IPS-15b (cell line): ENCODE measurements at regions not wholly inside any gene's neighbourhood (a gene's known extent, or its start where the extent isn't known, plus 50 kb on each side); places are given as distances from the start of the nearest gene placed in this dataset.
"Not testable (repeated sequence)": the region's sequence is repeated elsewhere in the genome, so short reads cannot be mapped to it uniquely, and the experiment has no call there.

Experiments
- H3K27me3 ChIP-seq: one replicate; pipeline ENCODE4 v1.6.1; 2013; ENCODE audit warnings: low read length; ENCODE audit not compliant: control insufficient read depth, insufficient read depth
- H3K36me3 ChIP-seq: one replicate; pipeline ENCODE4 v1.6.1; 2013; ENCODE audit warnings: low read length; ENCODE audit not compliant: control insufficient read depth, insufficient read depth
- H3K4me1 ChIP-seq: one replicate; pipeline ENCODE4 v1.6.1; 2013; ENCODE audit warnings: mild to moderate bottlenecking, low read length; ENCODE audit not compliant: control insufficient read depth, insufficient read depth
- H3K4me3 ChIP-seq: one replicate; pipeline ENCODE4 v1.5.1; 2013; ENCODE audit warnings: low read depth, low read length
- H3K9ac ChIP-seq: one replicate; pipeline ENCODE4 v1.6.1; 2013; ENCODE audit warnings: low read depth, mild to moderate bottlenecking, low read length
- H3K9me3 ChIP-seq: one replicate; pipeline ENCODE4 v1.6.1; 2013; ENCODE audit warnings: mild to moderate bottlenecking, low read length; ENCODE audit not compliant: control insufficient read depth, insufficient read depth

DNA sequence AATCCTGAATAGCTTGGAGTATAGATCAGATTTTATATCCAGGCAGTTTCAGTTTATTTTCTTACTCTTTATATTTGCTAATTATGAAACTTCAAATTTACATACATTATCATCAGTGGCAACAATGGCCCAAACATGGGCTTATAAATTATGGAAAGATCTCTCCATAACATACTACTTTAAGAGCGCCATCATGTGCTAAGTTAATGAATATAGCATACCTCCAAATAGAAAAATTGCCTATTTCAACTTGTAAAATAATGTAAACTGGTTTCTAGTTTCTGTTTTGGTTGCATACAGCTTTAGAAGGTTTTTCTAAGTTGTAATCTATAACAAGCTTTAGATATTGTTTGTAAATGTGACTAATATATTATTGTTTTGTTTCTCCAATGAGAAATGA, 531.3 kb upstream of the UBE2E2 start:
- no peaks in the 10 kb centered on the region for H3K4me1 ChIP-seq
- no peaks in the 10 kb centered on the region for H3K9me3 ChIP-seq
- H3K27me3 ChIP-seq = no peaks in the 10 kb centered on the region
- H3K4me3 ChIP-seq = no peak overlapping the region
- H3K36me3 ChIP-seq = no peaks in the 10 kb centered on the region
- H3K9ac ChIP-seq = no peak overlapping the region

DNA sequence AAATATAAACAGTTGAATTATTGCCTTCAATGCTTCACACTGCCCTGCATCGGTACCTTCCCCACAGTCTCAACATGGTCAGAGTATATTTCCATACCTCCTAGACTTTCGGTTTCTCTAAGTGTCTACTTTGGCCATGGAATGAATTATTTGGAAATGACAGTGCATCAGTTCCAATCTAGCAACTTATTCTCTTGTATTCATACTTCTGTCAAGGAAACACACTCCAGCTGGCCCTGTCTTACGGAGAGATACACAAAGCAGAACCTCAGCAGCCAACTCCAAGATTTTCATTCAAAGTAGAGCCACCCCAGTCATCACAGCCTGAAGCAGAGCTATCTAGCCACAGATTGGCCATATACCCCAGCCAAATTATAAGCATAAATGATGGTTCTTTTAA, 518.4 kb upstream of the UBE2E2 start:
- Histone ChIP-seq H3K9ac (no peak overlapping the region), H3K36me3 (no peaks in the 10 kb centered on the region), H3K4me3 (no peak overlapping the region), H3K27me3 (no peaks in the 10 kb centered on the region), H3K4me1 (no peaks in the 10 kb centered on the region), H3K9me3 (no peaks in the 10 kb centered on the region)

DNA sequence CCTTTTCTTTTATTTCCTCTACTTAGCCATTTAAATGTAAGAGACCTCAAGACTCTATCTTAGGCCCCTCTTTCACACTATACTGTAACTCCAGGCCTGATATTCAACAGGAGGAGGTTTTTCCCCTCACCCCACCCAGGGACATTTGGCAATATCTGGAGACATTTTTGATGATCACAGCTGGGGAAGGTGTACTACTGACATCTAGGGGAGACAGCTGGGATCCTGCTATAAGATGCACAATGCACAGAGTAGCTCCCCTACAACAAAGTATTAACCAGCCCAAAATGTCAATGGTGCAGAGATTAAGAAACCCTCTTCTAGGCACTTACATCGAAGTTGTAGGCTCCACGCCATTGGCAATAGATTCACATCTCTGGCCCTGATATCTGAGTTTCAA, 517.5 kb upstream of the UBE2E2 start:
- Histone ChIP-seq H3K9ac (no peak overlapping the region), H3K36me3 (no peaks in the 10 kb centered on the region), H3K4me3 (no peak overlapping the region), H3K4me1 (no peaks in the 10 kb centered on the region), H3K9me3 (no peaks in the 10 kb centered on the region), H3K27me3 (no peaks in the 10 kb centered on the region)

DNA sequence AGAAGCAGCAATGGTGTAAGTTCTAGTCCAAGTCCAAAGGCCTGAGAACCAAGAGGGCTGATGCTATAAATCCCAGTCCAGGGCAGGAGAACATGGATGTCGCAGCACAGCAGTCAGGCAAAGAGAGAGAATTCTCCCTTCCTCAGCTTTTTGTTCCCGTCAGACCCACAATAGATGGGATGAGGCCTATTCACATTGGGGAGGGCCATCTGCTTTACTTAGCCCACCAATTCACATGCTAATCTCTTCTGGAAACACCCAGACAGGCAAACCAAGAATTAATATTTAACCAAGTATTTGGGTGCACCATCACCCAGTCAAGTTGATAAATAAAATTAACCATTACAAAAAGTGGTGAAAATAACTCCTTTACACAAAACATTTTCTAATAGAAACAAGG, 511.7 kb upstream of the UBE2E2 start:
- Histone ChIP-seq H3K27me3 (no peaks in the 10 kb centered on the region), H3K9me3 (no peaks in the 10 kb centered on the region), H3K4me1 (peaks cover 7% of the 10 kb centered on the region), H3K36me3 (no peaks in the 10 kb centered on the region), H3K9ac (no peak overlapping the region), H3K4me3 (no peak overlapping the region)

DNA sequence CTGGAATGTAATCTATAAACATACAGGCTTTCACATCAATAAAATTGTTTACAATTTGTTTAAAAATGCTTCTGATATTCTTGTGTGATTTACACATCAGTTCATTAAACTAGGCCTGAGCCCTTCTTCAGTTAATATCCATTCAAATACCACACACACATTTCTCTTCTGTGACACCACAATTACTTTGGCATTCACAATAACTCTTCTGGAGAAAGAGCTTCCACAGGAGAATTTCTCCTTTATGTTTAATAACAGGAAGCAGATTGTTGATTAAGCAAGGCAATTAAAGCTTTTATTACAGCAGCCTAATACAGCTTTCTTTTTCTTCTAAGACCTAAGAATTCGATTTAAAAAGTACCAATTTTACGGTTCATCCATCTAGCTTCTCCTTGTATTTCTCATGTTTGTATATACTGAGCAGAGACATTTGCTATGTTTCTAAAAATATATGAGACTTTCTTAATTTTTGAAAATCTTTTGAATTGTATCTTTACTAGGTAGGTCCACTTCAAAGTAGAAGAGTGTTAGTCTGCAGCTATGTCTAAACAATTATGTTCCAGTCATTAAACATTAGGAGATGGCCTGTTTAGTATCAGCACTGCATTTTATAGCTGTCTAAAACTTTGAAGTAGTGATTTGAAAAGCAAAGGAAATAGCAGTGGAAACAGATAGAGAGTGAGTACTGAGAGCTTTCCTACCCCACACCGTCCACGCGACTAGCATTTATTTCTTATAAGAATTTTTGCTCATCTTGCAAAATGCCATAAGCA, 511.1 kb upstream of the UBE2E2 start:
- no peak overlapping the region for H3K9ac ChIP-seq
- H3K4me1 ChIP-seq = peaks cover 7% of the 10 kb centered on the region
- H3K27me3 ChIP-seq = no peaks in the 10 kb centered on the region
- no peak overlapping the region for H3K4me3 ChIP-seq
- H3K36me3 ChIP-seq = no peaks in the 10 kb centered on the region
- H3K9me3 ChIP-seq = no peaks in the 10 kb centered on the region

DNA sequence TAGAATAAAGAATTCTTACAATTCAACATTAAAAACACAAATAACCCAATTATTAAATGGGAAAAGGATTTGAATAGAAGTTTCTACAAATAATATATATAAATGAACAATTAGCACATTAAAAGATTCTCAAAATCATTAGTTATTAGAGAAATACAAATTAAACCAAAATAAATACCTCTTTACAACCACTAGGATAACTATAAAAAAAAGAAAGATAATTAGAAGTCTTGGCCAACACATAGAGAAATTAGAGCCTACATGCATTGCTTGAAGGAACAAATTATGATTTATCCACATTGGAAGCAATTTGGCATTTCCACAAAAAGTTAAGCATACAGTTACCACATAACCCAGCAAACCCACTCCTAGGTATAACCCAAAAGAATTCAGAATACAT, 502.3 kb upstream of the UBE2E2 start:
- H3K9me3 ChIP-seq = no peaks in the 10 kb centered on the region
- H3K4me3 ChIP-seq = no peak overlapping the region
- H3K36me3 ChIP-seq = no peaks in the 10 kb centered on the region
- H3K27me3 ChIP-seq = no peaks in the 10 kb centered on the region
- H3K9ac ChIP-seq = no peak overlapping the region
- H3K4me1 ChIP-seq = no peaks in the 10 kb centered on the region

DNA sequence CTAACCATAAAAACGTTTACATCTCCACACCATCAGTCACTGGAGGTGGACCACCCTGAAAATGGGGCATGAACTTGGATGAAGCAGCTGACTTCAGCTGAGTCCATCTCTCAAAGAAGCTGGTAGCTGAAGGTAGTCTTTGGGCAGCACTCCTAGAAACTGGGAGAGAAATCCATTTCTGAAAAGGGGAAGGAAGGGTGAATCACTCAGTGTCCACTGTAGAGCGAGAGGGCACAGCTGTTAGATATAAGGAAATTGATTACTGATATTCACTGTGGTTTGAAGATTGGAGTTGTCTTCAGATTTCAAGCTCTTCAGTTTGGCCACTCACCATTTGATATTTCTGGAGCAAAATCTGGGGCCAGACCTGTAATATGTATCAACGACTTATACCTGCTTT, 499.0 kb upstream of the UBE2E2 start:
- no peaks in the 10 kb centered on the region for H3K36me3 ChIP-seq
- H3K4me3 ChIP-seq = no peak overlapping the region
- H3K9ac ChIP-seq = no peak overlapping the region
- H3K27me3 ChIP-seq = no peaks in the 10 kb centered on the region
- H3K9me3 ChIP-seq = no peaks in the 10 kb centered on the region
- no peaks in the 10 kb centered on the region for H3K4me1 ChIP-seq

DNA sequence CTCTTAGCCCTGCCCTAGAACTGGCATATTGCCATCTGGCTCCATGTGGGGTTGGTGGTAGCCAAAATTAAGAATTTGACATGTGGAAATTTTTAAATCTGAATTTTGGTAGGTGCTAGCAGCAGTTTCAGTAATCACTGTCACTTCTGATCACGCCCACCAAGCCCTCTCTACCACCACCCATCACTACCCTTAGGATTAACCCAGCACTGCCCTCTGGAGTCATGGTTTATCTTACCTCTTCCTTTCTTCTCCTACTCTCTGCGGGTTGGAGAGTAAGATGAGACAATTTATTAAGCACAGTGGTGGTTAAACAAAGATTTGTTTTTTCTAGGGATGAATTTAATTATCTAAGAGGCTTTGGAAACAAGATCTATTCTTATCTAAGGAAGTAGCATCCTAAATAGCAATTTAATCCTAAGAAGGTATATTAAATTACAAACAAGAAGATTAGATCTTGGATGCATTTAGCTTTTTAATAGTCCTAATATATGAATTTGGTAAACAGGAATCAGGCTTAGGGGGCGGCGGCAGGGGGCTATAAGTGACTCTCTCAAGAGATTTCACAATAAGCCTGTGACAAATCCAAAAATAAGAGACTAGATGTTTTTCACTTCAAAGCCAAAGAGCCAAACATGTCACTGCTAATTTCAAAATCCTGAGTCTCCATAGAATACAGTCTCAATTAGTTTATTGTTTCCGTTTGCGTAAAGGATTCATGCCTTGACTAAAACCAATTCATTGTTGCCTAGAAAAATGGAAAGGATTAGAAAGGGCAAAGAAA, 498.4 kb upstream of the UBE2E2 start:
- Histone ChIP-seq H3K27me3 (no peaks in the 10 kb centered on the region), H3K9ac (no peak overlapping the region), H3K36me3 (no peaks in the 10 kb centered on the region), H3K4me3 (no peak overlapping the region), H3K9me3 (no peaks in the 10 kb centered on the region), H3K4me1 (no peaks in the 10 kb centered on the region)

DNA sequence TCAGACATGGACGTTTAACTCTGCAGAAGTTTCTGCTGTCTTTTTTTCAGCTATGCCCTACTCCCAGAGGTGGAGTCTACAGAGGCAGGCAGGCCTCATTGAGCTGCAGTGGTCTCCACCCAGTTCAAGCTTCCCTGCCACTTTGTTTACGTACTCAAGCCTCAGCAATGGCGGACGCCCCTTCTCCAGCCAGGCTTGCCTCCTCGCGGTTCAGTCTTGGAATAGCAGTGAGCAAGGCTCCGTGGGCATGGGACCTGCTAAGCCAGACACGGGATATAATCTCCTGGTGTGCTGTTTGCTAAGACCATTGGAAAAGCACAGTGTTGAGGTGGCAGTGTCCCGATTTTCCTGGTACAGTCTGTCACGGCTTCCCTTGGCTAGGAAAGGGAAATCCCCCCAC, 496.2 kb upstream of the UBE2E2 start:
- H3K36me3 ChIP-seq = not testable (repeated sequence)

DNA sequence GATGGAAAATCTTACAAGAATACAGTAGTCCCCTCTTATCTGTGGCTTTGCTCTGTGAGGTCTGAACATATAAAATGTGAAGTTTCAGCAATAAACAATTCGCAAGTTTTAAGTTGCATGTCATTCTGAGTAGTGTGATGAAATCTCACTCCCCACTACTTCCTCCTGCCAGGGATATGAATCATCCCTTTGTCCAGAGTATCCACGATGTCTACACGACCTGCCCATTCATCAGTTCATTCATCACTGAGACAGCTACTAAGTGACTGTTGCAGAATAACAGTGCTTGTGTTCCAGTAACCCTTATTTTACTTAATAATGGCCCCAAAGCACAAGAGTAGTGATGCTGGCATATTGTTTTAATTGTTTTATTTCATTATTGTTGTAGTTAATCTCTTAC, 489.2 kb upstream of the UBE2E2 start:
- Histone ChIP-seq H3K9me3 (no peaks in the 10 kb centered on the region), H3K4me3 (no peak overlapping the region), H3K4me1 (no peaks in the 10 kb centered on the region), H3K36me3 (no peaks in the 10 kb centered on the region), H3K9ac (no peak overlapping the region), H3K27me3 (no peaks in the 10 kb centered on the region)

More for the DNA sequence above, 496.2 kb upstream of the UBE2E2 start:
- H3K9ac ChIP-seq, H3K9me3 ChIP-seq, H3K4me3 ChIP-seq, H3K27me3 ChIP-seq, H3K4me1 ChIP-seq: not testable (repeated sequence)

DNA sequence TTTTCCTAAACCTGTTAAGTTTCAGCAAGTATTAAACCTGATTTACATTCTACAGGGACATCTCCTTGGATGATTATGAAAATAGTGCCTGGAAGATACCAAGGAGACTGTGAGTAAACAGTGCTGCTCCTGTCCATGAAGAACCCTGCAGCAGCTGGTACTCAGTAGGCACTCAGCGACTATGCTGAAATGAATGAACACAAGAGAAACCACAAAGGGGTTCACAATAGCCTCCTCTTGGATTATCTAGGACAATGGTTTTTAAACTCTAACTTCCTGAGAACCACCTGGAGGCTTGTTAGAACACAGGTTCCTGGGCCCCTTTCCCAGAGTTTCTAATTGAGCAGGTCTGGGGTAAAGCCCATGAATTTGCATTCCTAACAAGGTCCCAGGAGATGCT, 488.4 kb upstream of the UBE2E2 start:
- Histone ChIP-seq H3K4me3 (no peak overlapping the region), H3K4me1 (no peaks in the 10 kb centered on the region), H3K9me3 (no peaks in the 10 kb centered on the region), H3K27me3 (no peaks in the 10 kb centered on the region), H3K9ac (no peak overlapping the region), H3K36me3 (no peaks in the 10 kb centered on the region)

DNA sequence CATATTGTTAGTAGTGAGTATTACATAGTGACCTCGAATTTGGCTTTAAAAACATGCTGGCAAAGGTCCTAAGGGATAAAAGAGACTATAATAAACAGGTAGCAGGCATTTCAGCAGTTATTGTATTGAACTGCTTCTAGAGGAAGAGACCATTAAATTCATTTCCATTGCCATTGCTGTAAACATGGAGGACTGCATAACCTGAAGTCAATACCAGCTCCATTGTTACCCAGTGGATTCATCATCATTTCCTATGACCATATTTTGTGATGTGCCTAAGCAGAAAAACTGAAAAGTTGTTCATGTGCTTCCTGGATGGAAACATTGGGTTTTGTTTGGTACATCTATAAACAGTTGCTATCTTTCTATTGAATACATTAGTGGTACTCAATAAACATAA, 482.5 kb upstream of the UBE2E2 start:
- Histone ChIP-seq H3K9me3 (no peaks in the 10 kb centered on the region), H3K9ac (no peak overlapping the region), H3K4me1 (no peaks in the 10 kb centered on the region), H3K36me3 (no peaks in the 10 kb centered on the region), H3K27me3 (no peaks in the 10 kb centered on the region), H3K4me3 (no peak overlapping the region)
